HCT116 (cell line): ENCODE measurements at regions not wholly inside any gene's neighbourhood (a gene's known extent, or its start where the extent isn't known, plus 50 kb on each side); places are given as distances from the start of the nearest gene placed in this dataset.

Source experiments
- ATAC-seq: fragments of 200-7000 bp; cut with Tn5 transposase; 2 replicates; pipeline ENCODE4 v1.9.1; 2020; ENCODE audit warnings: mild to moderate bottlenecking, moderate library complexity
- BruUV-seq: library from RNA; stranded (reverse); fragments of 400-500 nt; replicated peaks from 2 replicates; lab custom pipeline; 2021; lab: Mats Ljungman, UMichigan
- CTCF ChIA-PET: fragments of 300-600 bp; sonication (Branson Sonifier 250); formaldehyde crosslinking; loops from one replicate; lab custom pipeline; 2021; ENCODE audit warnings: antibody characterized with exemption; lab: Charles Lee
- POLR2A ChIA-PET: fragments of 300-600, 350-600 bp; sonication (Branson Sonifier 250); formaldehyde crosslinking; loops from one replicate; lab custom pipeline; 2021; ENCODE audit warnings: antibody characterized with exemption; lab: Charles Lee
- RAD21 ChIA-PET, 2 experiments: fragments of 300-600 bp; sonication (Branson Sonifier 250); formaldehyde crosslinking; loops; one replicate each; lab custom pipeline; 2023; ENCODE audit warnings: low total read pairs in 2 of 2; ENCODE audit not compliant: uncharacterized antibody in 2 of 2, unreplicated experiment in 2 of 2, low non-redundant PET in 1 of 2; lab: Charles Lee
- DNase-seq: peaks from one replicate; pipeline ENCODE4 v3.0.0-alpha.2; 2010; ENCODE audit warnings: low read depth, low spot score
- H2AFZ ChIP-seq: fragments of 200-600 bp; shearing (Covaris generic), sonication (generic); 2 replicates; pipeline ENCODE4 v1.6.1; 2017; ENCODE audit warnings: low read depth, mixed run types, mixed read lengths, antibody characterized with exemption, low read length; ENCODE audit not compliant: poor library complexity, severe bottlenecking
- H3K27ac ChIP-seq: 2 replicates; pipeline ENCODE4 v1.5.1; 2012; ENCODE audit warnings: low read depth, low read length
- H3K27me3 ChIP-seq: fragments of 200-600 bp; sonication (generic); 2 replicates; pipeline ENCODE4 v1.6.1; 2016; ENCODE audit warnings: mixed run types, low read length, mixed read lengths; ENCODE audit not compliant: insufficient read depth
- H3K36me3 ChIP-seq, 2 experiments: fragments of 200-500 bp in 1 of 2; fragments of 200-600 bp in 1 of 2; sonication (Bioruptor generic) in 1 of 2; sonication (generic) in 1 of 2; 2 replicates each; pipeline versions ENCODE4 v1.5.1 to v1.6.1; 2014 to 2016; ENCODE audit warnings: low read length in 2 of 2, inconsistent platforms in 1 of 2, mixed read lengths in 1 of 2, mixed run types in 1 of 2; ENCODE audit not compliant: insufficient read depth in 2 of 2, control insufficient read depth in 1 of 2
- H3K4me1 ChIP-seq, 2 experiments: fragments of 200-600 bp in 1 of 2; sonication (generic) in 1 of 2; 2 replicates each; pipeline versions ENCODE4 v1.5.1 to v1.6.1; 2012 to 2017; ENCODE audit warnings: low read length in 2 of 2, inconsistent platforms in 1 of 2, mild to moderate bottlenecking in 1 of 2, mixed read lengths in 1 of 2, mixed run types in 1 of 2, moderate library complexity in 1 of 2; ENCODE audit not compliant: insufficient read depth in 2 of 2, control insufficient read depth in 1 of 2
- H3K4me2 ChIP-seq: fragments of 200-600 bp; sonication (generic); 2 replicates; pipeline ENCODE4 v1.6.1; 2017; ENCODE audit warnings: mixed run types, low read length, mixed read lengths
- H3K4me3 ChIP-seq, 2 experiments: fragments of 200-600 bp in 1 of 2; sonication (generic) in 1 of 2; replicated peaks in 1 of 2; 2 replicates each; pipeline ENCODE4 v1.5.1; 2011 to 2016; ENCODE audit warnings: low read length in 2 of 2, control low read depth in 1 of 2, low read depth in 1 of 2, mild to moderate bottlenecking in 1 of 2, mixed read lengths in 1 of 2, mixed run types in 1 of 2
- H3K79me2 ChIP-seq: fragments of 200-600 bp; sonication (generic); 2 replicates; pipeline ENCODE4 v1.6.1; 2017; ENCODE audit warnings: mild to moderate bottlenecking, mixed run types, low read length, moderate library complexity, mixed read lengths; ENCODE audit not compliant: insufficient read depth
- H3K9ac ChIP-seq: fragments of 200-600 bp; sonication (generic); 2 replicates; pipeline ENCODE4 v1.6.1; 2016; ENCODE audit warnings: low read length, mixed read lengths
- H3K9me2 ChIP-seq: fragments of 200-600 bp; sonication (generic), shearing (Covaris generic); 2 replicates; pipeline ENCODE4 v1.6.1; 2017; ENCODE audit warnings: mixed run types, mild to moderate bottlenecking, moderate library complexity; ENCODE audit not compliant: insufficient read depth
- H3K9me3 ChIP-seq, 2 experiments: fragments of 200-500 bp in 1 of 2; fragments of 200-600 bp in 1 of 2; sonication (Bioruptor generic) in 1 of 2; sonication (generic) in 1 of 2; 2 replicates each; pipeline ENCODE4 v1.6.1; 2014 to 2017; ENCODE audit warnings: low read length in 2 of 2, mixed read lengths in 2 of 2, inconsistent platforms in 1 of 2, low read depth in 1 of 2, mild to moderate bottlenecking in 1 of 2, mixed run types in 1 of 2, moderate library complexity in 1 of 2; ENCODE audit not compliant: control insufficient read depth in 1 of 2, insufficient read depth in 1 of 2
- H4K20me1 ChIP-seq: fragments of 200-600 bp; sonication (generic), shearing (Covaris generic); 2 replicates; pipeline ENCODE4 v1.6.1; 2017; ENCODE audit warnings: mixed run types, mild to moderate bottlenecking, moderate library complexity; ENCODE audit not compliant: insufficient read depth
- ATF3 ChIP-seq: IDR thresholded peaks from 2 replicates; pipeline ENCODE4 v1.6.1; 2012
- CBX3 ChIP-seq: IDR thresholded peaks from 2 replicates; pipeline ENCODE4 v1.6.1; 2012; ENCODE audit warnings: low read depth
- CEBPB ChIP-seq: IDR thresholded peaks from 2 replicates; pipeline ENCODE4 v1.6.1; 2012; ENCODE audit warnings: low read depth
- CTCF ChIP-seq, 3 experiments: fragments of 200-600 bp in 1 of 3; sonication (generic) in 1 of 3; IDR thresholded peaks in 2 of 3; conservative IDR thresholded peaks in 1 of 3; 2 replicates each; pipeline ENCODE4 v1.5.1; 2012 to 2017; ENCODE audit warnings: low read depth in 2 of 3, low read length in 2 of 3, antibody characterized with exemption in 1 of 3, borderline replicate concordance in 1 of 3, control low read depth in 1 of 3, mild to moderate bottlenecking in 1 of 3, mixed read lengths in 1 of 3, mixed run types in 1 of 3, moderate library complexity in 1 of 3; ENCODE audit not compliant: insufficient read depth in 1 of 3
- ELF1 ChIP-seq: IDR thresholded peaks from 2 replicates; pipeline ENCODE4 v1.6.1; 2012; ENCODE audit warnings: low read depth, borderline replicate concordance
- EZH2 ChIP-seq: fragments of 200-600 bp; sonication (generic); IDR thresholded peaks from 2 replicates; pipeline ENCODE4 v1.6.1; 2017; ENCODE audit warnings: antibody characterized with exemption, mixed run types
- EZH2phosphoT487 ChIP-seq: fragments of 200-600 bp; IDR thresholded peaks from 2 replicates; pipeline ENCODE4 v1.6.1; 2018; ENCODE audit warnings: antibody characterized with exemption, borderline replicate concordance
- FOSL1 ChIP-seq: IDR thresholded peaks from 2 replicates; pipeline ENCODE4 v1.6.1; 2012; ENCODE audit warnings: low read depth
- JUND ChIP-seq: IDR thresholded peaks from 2 replicates; pipeline ENCODE4 v1.6.1; 2012
- MAX ChIP-seq: IDR thresholded peaks from 2 replicates; pipeline ENCODE4 v1.6.1; 2012
- POLR2A ChIP-seq: IDR thresholded peaks from 2 replicates; pipeline ENCODE4 v1.7.0; 2011; ENCODE audit warnings: borderline replicate concordance; ENCODE audit not compliant: insufficient read depth, insufficient read length; ENCODE audit errors: extremely low read depth
- POLR2AphosphoS5 ChIP-seq: IDR thresholded peaks from 2 replicates; pipeline ENCODE4 v1.6.1; 2011; ENCODE audit warnings: mild to moderate bottlenecking, low read depth, low read length, moderate library complexity
- RAD21 ChIP-seq: IDR thresholded peaks from 2 replicates; pipeline ENCODE4 v1.6.1; 2012; ENCODE audit warnings: low read depth, mild to moderate bottlenecking
- REST ChIP-seq: IDR thresholded peaks from 2 replicates; pipeline ENCODE4 v1.6.1; 2012; ENCODE audit warnings: low read depth
- SIN3A ChIP-seq: IDR thresholded peaks from 2 replicates; pipeline ENCODE4 v1.6.1; 2012; ENCODE audit warnings: low read depth
- SP1 ChIP-seq: IDR thresholded peaks from 2 replicates; pipeline ENCODE4 v1.6.1; 2012; ENCODE audit warnings: low read depth
- SRF ChIP-seq: IDR thresholded peaks from 2 replicates; pipeline ENCODE4 v1.6.1; 2012; ENCODE audit warnings: low read depth
- ZFX ChIP-seq: fragments of 450-650 bp; IDR thresholded peaks from 2 replicates; pipeline ENCODE4 v1.6.1; 2017
- ZNF274 ChIP-seq: fragments of 200-500 bp; sonication (Bioruptor generic); IDR thresholded peaks from 2 replicates; pipeline ENCODE4 v1.6.1; 2014; ENCODE audit warnings: mild to moderate bottlenecking, low read depth, low read length, inconsistent platforms
- intact Hi-C: fragments of 100-400 bp; cut with micrococcal nuclease; formaldehyde crosslinking; loops from 2 replicates; pipeline ENCODE4 v1.10.0; 2022

- no TSS peak for BruUV-seq
- H3K4me3 ChIP-seq = no peak overlapping the region
- no peak overlapping the region for H3K9ac ChIP-seq
- ChIA-PET RAD21 (interaction anchor here (1.8 to 1.9 kb wide), 2 partner anchors 351 kb away, joined by 6 to 10 read pairs; no protein-coding TSS in a partner anchor), POLR2A (no interaction called here), CTCF (interaction anchor here (1.1 to 2.7 kb wide), 4 partner anchors 15 to 1135 kb away, joined by 3 to 20 read pairs (median 10); no protein-coding TSS in a partner anchor)
- intact Hi-C loops = loop anchor here (5.0 kb wide), 1 partner anchor 349 kb away; no protein-coding TSS in a partner anchor
- H3K9me3 ChIP-seq = no peaks in the 10 kb centered on the region
- no peaks in the 10 kb centered on the region for H3K36me3 ChIP-seq
- no peak for ATAC-seq
- no peak for DNase-seq
- TF ChIP-seq ATF3 = no peak
- no peak for TF ChIP-seq FOSL1
- TF ChIP-seq SRF = no peak
- no peak for TF ChIP-seq SIN3A
- TF ChIP-seq REST = no peak
- no peak for TF ChIP-seq EZH2
- TF ChIP-seq SP1 = no peak
- no peak for TF ChIP-seq JUND
- no peak for TF ChIP-seq CEBPB
- no peak for TF ChIP-seq ELF1
- TF ChIP-seq EZH2phosphoT487 = no peak
- no peak for TF ChIP-seq ZFX
- no peak for TF ChIP-seq MAX
- TF ChIP-seq CBX3 = no peak
- TF ChIP-seq CTCF (IDR thresholded peaks at IDR 0.05 in 2 of 3, conservative IDR thresholded peaks at IDR 0.05 in 1 of 3; ENCODE audit: borderline replicate concordance in 1 of 3, insufficient read depth in 1 of 3, low read depth in 2 of 3, low read length in 2 of 3) = no peak
- no peak for TF ChIP-seq RAD21
- no peak for TF ChIP-seq POLR2AphosphoS5
- TF ChIP-seq ZNF274 = no peak
- no peak for TF ChIP-seq POLR2A
- H3K4me2 ChIP-seq = no peak overlapping the region
- no peak overlapping the region for H2AFZ ChIP-seq
- no peaks in the 10 kb centered on the region for H3K9me2 ChIP-seq
- H3K79me2 ChIP-seq = no peaks in the 10 kb centered on the region
- no peaks in the 10 kb centered on the region for H3K4me1 ChIP-seq
- H3K27me3 ChIP-seq = no peaks in the 10 kb centered on the region
- no peak overlapping the region for H3K27ac ChIP-seq
- no peaks in the 10 kb centered on the region for H4K20me1 ChIP-seq
Observed at GRCh38 chr7:115216652-115217051, 294.8 kb downstream of the MDFIC start.
